Ishikawa (cell line): ENCODE measurements at regions not wholly inside any gene's neighbourhood (a gene's known extent, or its start where the extent isn't known, plus 50 kb on each side); places are given as distances from the start of the nearest gene placed in this dataset.

Experiments used
- CEBPB ChIP-seq: IDR thresholded peaks from 2 replicates; pipeline ENCODE4 v1.6.1; 2012
- EGR1 ChIP-seq: IDR thresholded peaks from 2 replicates; pipeline ENCODE4 v1.6.1; 2012
- EP300 ChIP-seq: IDR thresholded peaks from 2 replicates; pipeline ENCODE4 v1.6.1; 2012; ENCODE audit warnings: borderline replicate concordance
- FOXM1 ChIP-seq: IDR thresholded peaks from 2 replicates; pipeline ENCODE4 v1.6.1; 2012; ENCODE audit warnings: low read depth, borderline replicate concordance
- MAX ChIP-seq: IDR thresholded peaks from 2 replicates; pipeline ENCODE4 v1.6.1; 2012
- NFIC ChIP-seq: IDR thresholded peaks from 2 replicates; pipeline ENCODE4 v1.6.1; 2012
- RAD21 ChIP-seq: IDR thresholded peaks from 2 replicates; pipeline ENCODE4 v1.6.1; 2012; ENCODE audit warnings: low read depth
- REST ChIP-seq: IDR thresholded peaks from 2 replicates; pipeline ENCODE4 v1.6.1; 2012; ENCODE audit warnings: low read depth, mild to moderate bottlenecking
- TEAD4 ChIP-seq: IDR thresholded peaks from 2 replicates; pipeline ENCODE4 v1.6.1; 2012
- YY1 ChIP-seq: IDR thresholded peaks from 2 replicates; pipeline ENCODE4 v1.6.1; 2012; ENCODE audit warnings: low read depth

GRCh38 chr12:98406378-98406777, 109.0 kb upstream of the TMPO start:
- TF ChIP-seq TEAD4 (no peak), EP300 (no peak), YY1 (no peak), MAX (no peak), REST (no peak), FOXM1 (no peak), RAD21 (no peak), EGR1 (no peak), NFIC (no peak), CEBPB (no peak)
